ENCODE measurements at regions not wholly inside any gene's neighbourhood (a gene's known extent, or its start where the extent isn't known, plus 50 kb on each side); places are given as distances from the start of the nearest gene placed in this dataset.

DNA sequence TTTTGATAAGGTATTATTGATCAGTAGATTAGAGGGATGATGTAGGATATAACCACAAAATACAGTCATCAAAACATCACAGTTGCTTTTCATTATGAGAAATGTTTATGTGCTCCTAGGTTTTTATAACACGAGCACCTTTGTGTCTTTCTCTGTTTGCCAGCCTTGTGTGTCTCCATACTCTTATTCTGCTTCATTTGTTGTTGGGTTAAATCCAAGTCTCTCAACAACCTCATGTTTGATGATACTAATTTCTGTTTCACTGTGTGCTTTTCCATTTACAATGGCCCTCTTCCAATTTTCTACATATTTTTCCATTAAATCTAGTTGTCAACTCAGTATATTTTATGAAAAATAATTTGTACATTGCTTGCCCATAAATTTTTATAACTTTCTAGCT, 107.7 kb upstream of the POU2AF2 start:
- TF ChIP-seq, protein P1, sequence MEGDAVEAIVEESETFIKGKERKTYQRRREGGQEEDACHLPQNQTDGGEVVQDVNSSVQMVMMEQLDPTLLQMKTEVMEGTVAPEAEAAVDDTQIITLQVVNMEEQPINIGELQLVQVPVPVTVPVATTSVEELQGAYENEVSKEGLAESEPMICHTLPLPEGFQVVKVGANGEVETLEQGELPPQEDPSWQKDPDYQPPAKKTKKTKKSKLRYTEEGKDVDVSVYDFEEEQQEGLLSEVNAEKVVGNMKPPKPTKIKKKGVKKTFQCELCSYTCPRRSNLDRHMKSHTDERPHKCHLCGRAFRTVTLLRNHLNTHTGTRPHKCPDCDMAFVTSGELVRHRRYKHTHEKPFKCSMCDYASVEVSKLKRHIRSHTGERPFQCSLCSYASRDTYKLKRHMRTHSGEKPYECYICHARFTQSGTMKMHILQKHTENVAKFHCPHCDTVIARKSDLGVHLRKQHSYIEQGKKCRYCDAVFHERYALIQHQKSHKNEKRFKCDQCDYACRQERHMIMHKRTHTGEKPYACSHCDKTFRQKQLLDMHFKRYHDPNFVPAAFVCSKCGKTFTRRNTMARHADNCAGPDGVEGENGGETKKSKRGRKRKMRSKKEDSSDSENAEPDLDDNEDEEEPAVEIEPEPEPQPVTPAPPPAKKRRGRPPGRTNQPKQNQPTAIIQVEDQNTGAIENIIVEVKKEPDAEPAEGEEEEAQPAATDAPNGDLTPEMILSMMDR (IDR thresholded peaks at IDR 0.05): no peak
- no peak for TF ChIP-seq POLR2A (IDR thresholded peaks at IDR 0.05)
